ENCODE measurements at regions not wholly inside any gene's neighbourhood (a gene's known extent, or its start where the extent isn't known, plus 50 kb on each side); places are given as distances from the start of the nearest gene placed in this dataset. TPM values are rescaled to one million over a fixed set of nuclear protein-coding genes. Genes with fewer than 3 reads are reported as not detected.

GRCh38 chr1:29379443-29380073 lies 143.2 kb downstream of the PTPRU start:
- no peaks in the 10 kb centered on the region for H3K4me1 ChIP-seq (ENCODE audit: control insufficient read depth in 5 of 5, insufficient read depth in 5 of 5, low read length in 5 of 5)
- peaks cover 0 to 5% (median 5%) of the 10 kb centered on the region in 4 donors for H3K9me3 ChIP-seq (ENCODE audit: control insufficient read depth in 4 of 4, insufficient read depth in 3 of 4, low read length in 3 of 4)
- ATAC-seq (ENCODE audit: insufficient read depth, low FRiP score) (no peak), DNase-seq (no peak)
- peak; percentile 0 for TF ChIP-seq CTCF (IDR thresholded peaks at IDR 0.05; ENCODE audit: control extremely low read depth, extremely low read depth)
- no peaks in the 10 kb centered on the region for H3K36me3 ChIP-seq (ENCODE audit: control insufficient read depth in 4 of 4, insufficient read depth in 4 of 4, low read length in 4 of 4)
- H3K4me3 ChIP-seq, result no peak overlapping the region
- no peak overlapping the region for H3K9ac ChIP-seq (ENCODE audit: insufficient read depth in 1 of 2, low read length in 2 of 2)
- 22 to 31% methylated on average over 7 of the region's 7 CpGs for WGBS, 2 donors
- H3K27ac ChIP-seq (ENCODE audit: low read depth in 1 of 2, low read length in 1 of 2), result no peak overlapping the region
- peaks cover 0 to 6% (median 3%) of the 10 kb centered on the region in 3 donors for H3K27me3 ChIP-seq (ENCODE audit: control insufficient read depth in 3 of 3, insufficient read depth in 3 of 3, low read length in 2 of 3)

Small RNA genes in the stretch of these regions (small RNA-seq; reads per million reads assigned to genes)
- not detected for gene AL021921.1 (ENCODE audit: low replicate concordance)
